ENCODE measurements at regions not wholly inside any gene's neighbourhood (a gene's known extent, or its start where the extent isn't known, plus 50 kb on each side); places are given as distances from the start of the nearest gene placed in this dataset.

- intact Hi-C loops (cut with micrococcal nuclease): no loop called here
These were observed 359.9 kb upstream of the SLC14A2 start for GRCh38 chr18:45255197-45255890.

- intact Hi-C loops (cut with micrococcal nuclease): no loop called here
These were observed 355.2 kb upstream of the SLC14A2 start for GRCh38 chr18:45260125-45260524.

- intact Hi-C loops (cut with micrococcal nuclease): no loop called here
These were observed 349.3 kb upstream of the SLC14A2 start for GRCh38 chr18:45266023-45266422.

- intact Hi-C loops (cut with micrococcal nuclease): no loop called here
These were observed 347.7 kb upstream of the SLC14A2 start for GRCh38 chr18:45267622-45268021.

GRCh38 chr18:45268583-45268982, 346.7 kb upstream of the SLC14A2 start:
- intact Hi-C loops (cut with micrococcal nuclease): no loop called here

GRCh38 chr18:45270289-45270771, 344.9 kb upstream of the SLC14A2 start:
- intact Hi-C loops (cut with micrococcal nuclease): no loop called here

GRCh38 chr18:45274026-45274425, 341.2 kb upstream of the SLC14A2 start:
- intact Hi-C loops (cut with micrococcal nuclease): no loop called here

- intact Hi-C loops (cut with micrococcal nuclease): loop anchor here (5.0 kb wide), 1 partner anchor 107 kb away; no protein-coding TSS in a partner anchor
These were observed 339.7 kb upstream of the SLC14A2 start for GRCh38 chr18:45275367-45276113.

- intact Hi-C loops (cut with micrococcal nuclease): loop anchor here (5.0 kb wide), 1 partner anchor 105 kb away; no protein-coding TSS in a partner anchor
These were observed 338.4 kb upstream of the SLC14A2 start for GRCh38 chr18:45276878-45277277.

- intact Hi-C loops (cut with micrococcal nuclease): loop anchor here (5.0 kb wide), 1 partner anchor 104 kb away; no protein-coding TSS in a partner anchor
These were observed 337.4 kb upstream of the SLC14A2 start for GRCh38 chr18:45277908-45278307.

GRCh38 chr18:45280481-45281276, 334.6 kb upstream of the SLC14A2 start:
- intact Hi-C loops (cut with micrococcal nuclease): no loop called here

- intact Hi-C loops (cut with micrococcal nuclease): no loop called here
These were observed 333.0 kb upstream of the SLC14A2 start for GRCh38 chr18:45282101-45282812.

GRCh38 chr18:45284174-45284573, 331.1 kb upstream of the SLC14A2 start:
- intact Hi-C loops (cut with micrococcal nuclease): no loop called here

GRCh38 chr18:45284851-45285250, 330.4 kb upstream of the SLC14A2 start:
- intact Hi-C loops (cut with micrococcal nuclease): no loop called here

GRCh38 chr18:45285251-45285650, 330.0 kb upstream of the SLC14A2 start:
- intact Hi-C loops (cut with micrococcal nuclease): no loop called here

- intact Hi-C loops (cut with micrococcal nuclease): no loop called here
These were observed 328.8 kb upstream of the SLC14A2 start for GRCh38 chr18:45286431-45286830.

- intact Hi-C loops (cut with micrococcal nuclease): no loop called here
These were observed 327.7 kb upstream of the SLC14A2 start for GRCh38 chr18:45287531-45287930.

- intact Hi-C loops (cut with micrococcal nuclease): no loop called here
These were observed 324.9 kb upstream of the SLC14A2 start for GRCh38 chr18:45290364-45290763.

- intact Hi-C loops (cut with micrococcal nuclease): no loop called here
These were observed 323.4 kb upstream of the SLC14A2 start for GRCh38 chr18:45291621-45292615.

- intact Hi-C loops (cut with micrococcal nuclease): no loop called here
These were observed 319.9 kb upstream of the SLC14A2 start for GRCh38 chr18:45295388-45295787.
